ENCODE measurements at regions not wholly inside any gene's neighbourhood (a gene's known extent, or its start where the extent isn't known, plus 50 kb on each side); places are given as distances from the start of the nearest gene placed in this dataset.

DNA sequence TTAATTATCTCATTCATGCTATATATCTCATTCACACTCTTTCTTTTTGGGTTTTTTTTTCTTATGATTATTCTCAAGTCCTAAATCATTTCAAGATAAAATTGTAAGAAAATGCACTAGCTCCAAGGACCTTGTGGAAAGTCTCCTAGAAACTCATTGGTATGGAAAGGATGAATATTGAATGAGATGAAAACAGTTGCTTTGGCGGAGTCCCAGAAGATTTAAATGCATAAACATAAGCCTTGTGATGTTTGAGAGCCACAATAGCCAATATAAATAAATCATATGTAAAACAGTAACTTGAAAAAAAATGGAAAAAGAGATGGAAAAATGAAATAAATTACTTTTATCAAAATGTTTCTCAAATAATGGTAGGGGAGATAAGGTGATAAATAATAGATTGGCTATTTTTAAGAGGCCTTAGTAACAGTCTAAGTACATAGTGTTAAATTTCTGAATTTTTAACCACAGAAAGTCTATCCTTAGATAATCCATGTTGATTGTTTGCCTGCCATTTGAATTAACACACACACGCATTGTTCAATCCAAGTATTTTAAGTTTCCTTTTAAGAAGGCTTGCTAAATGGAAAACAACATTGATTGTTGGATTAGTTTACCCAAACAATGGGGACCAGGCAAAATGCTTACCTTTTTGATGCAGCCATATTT is 81.1 kb upstream of the CD2AP start:
- ChIA-PET CTCF (no interaction called here), POLR2A (no interaction called here)
- H3K27me3 ChIP-seq (ENCODE audit: insufficient read depth, low read length, poor library complexity, severe bottlenecking) = no peaks in the 10 kb centered on the region

DNA sequence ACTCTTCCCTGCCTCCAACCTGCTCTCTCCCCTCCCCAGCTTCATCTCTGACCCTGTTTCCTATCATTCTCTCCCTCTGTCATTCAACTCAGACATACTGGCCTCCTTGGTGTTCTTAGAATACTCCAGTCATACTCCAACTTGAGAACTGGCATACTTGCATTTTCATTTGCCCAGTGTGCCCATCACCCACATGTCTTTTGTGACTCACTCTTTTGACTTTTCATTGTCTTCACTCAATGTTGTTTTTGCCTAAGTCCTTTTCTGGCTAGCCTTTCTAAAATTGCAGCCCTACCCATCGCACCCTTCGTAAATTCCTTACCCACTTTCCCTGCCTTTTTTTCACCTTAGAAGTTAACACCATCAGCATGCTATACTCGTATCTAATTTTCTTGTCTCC is 77.0 kb upstream of the CD2AP start:
- ChIA-PET POLR2A (no interaction called here), CTCF (no interaction called here)
- Histone ChIP-seq H3K27me3 (ENCODE audit: insufficient read depth, low read length, poor library complexity, severe bottlenecking) (no peaks in the 10 kb centered on the region), H3K4me3 (ENCODE audit: low read length) (no peak overlapping the region), H3K4me1 (ENCODE audit: insufficient read depth, low read length) (no peaks in the 10 kb centered on the region), H3K36me3 (ENCODE audit: insufficient read depth, low read length) (no peaks in the 10 kb centered on the region), H3K9me3 (ENCODE audit: low read length) (no peaks in the 10 kb centered on the region), H3K27ac (ENCODE audit: low read depth, low read length) (no peak overlapping the region)
- Mint-ChIP-seq H3K4me1 (no peaks in the 10 kb centered on the region), H3K27me3 (peaks cover 2 to 17% of the 10 kb centered on the region in 2 donors), H3K9me3 (no peaks in the 10 kb centered on the region), H3K27ac (no peak overlapping the region), H3K36me3 (no peaks in the 10 kb centered on the region), H3K4me3 (no peak overlapping the region)
- DNase-seq = no peak

More for the DNA sequence above, 81.1 kb upstream of the CD2AP start:
- H3K4me1 ChIP-seq (ENCODE audit: insufficient read depth, low read length) = no peaks in the 10 kb centered on the region
- Mint-ChIP-seq H3K27me3 (peaks cover 2 to 24% of the 10 kb centered on the region in 2 donors), H3K4me1 (no peaks in the 10 kb centered on the region), H3K36me3 (peaks cover 0 to 16% (median 0%) of the 10 kb centered on the region in 3 donors), H3K4me3 (no peak overlapping the region), H3K27ac (no peak overlapping the region), H3K9me3 (peaks cover 3 to 10% (median 6%) of the 10 kb centered on the region in 5 donors)
- H3K36me3 ChIP-seq (ENCODE audit: insufficient read depth, low read length) = no peaks in the 10 kb centered on the region
- no peak for DNase-seq
- no peak overlapping the region for H3K4me3 ChIP-seq (ENCODE audit: low read length)
- H3K27ac ChIP-seq (ENCODE audit: low read depth, low read length) = no peak overlapping the region
- no peaks in the 10 kb centered on the region for H3K9me3 ChIP-seq (ENCODE audit: low read length)

- Mint-ChIP-seq H3K36me3 (no peaks in the 10 kb centered on the region), H3K27ac (no peak overlapping the region), H3K27me3 (peaks cover 2 to 10% of the 10 kb centered on the region in 2 donors), H3K4me1 (no peaks in the 10 kb centered on the region), H3K4me3 (no peak overlapping the region), H3K9me3 (no peaks in the 10 kb centered on the region)
- ChIA-PET POLR2A (no interaction called here), CTCF (no interaction called here)
- Histone ChIP-seq H3K27ac (ENCODE audit: low read depth, low read length) (no peak overlapping the region), H3K36me3 (ENCODE audit: insufficient read depth, low read length) (no peaks in the 10 kb centered on the region), H3K27me3 (ENCODE audit: insufficient read depth, low read length, poor library complexity, severe bottlenecking) (no peaks in the 10 kb centered on the region), H3K4me1 (ENCODE audit: insufficient read depth, low read length) (no peaks in the 10 kb centered on the region), H3K4me3 (ENCODE audit: low read length) (no peak overlapping the region), H3K9me3 (ENCODE audit: low read length) (no peaks in the 10 kb centered on the region)
- no peak for DNase-seq
Observed at GRCh38 chr6:47402081-47402480, 75.5 kb upstream of the CD2AP start.

DNA sequence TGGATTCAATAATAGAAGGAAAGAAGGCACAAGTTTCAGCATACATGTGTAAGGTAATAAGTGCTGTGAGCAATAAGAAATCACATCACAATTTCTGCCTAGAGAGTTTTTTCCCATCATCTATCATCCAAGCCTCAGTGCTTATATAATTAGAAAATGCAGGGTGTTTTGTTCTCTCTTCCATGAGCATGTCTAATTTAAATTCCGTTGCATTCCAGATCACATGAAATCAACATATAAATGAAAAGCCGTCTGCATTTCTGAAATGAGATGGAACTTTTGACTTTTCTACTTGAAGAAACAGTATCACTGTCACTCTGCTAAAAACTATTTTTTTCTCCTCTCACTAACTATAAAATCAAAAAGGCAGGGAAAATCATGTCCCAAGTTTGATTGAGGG is 74.5 kb upstream of the CD2AP start:
- no peak overlapping the region for H3K27ac Mint-ChIP-seq
- Histone ChIP-seq H3K36me3 (ENCODE audit: insufficient read depth, low read length) (no peaks in the 10 kb centered on the region), H3K4me1 (ENCODE audit: insufficient read depth, low read length) (no peaks in the 10 kb centered on the region), H3K27ac (ENCODE audit: low read depth, low read length) (no peak overlapping the region), H3K27me3 (ENCODE audit: insufficient read depth, low read length, poor library complexity, severe bottlenecking) (no peaks in the 10 kb centered on the region), H3K4me3 (ENCODE audit: low read length) (no peak overlapping the region), H3K9me3 (ENCODE audit: low read length) (no peaks in the 10 kb centered on the region)
- H3K4me3 Mint-ChIP-seq = no peak overlapping the region
- H3K27me3 Mint-ChIP-seq = peaks cover 2 to 12% of the 10 kb centered on the region in 2 donors
- no peaks in the 10 kb centered on the region for H3K9me3 Mint-ChIP-seq
- CTCF ChIA-PET = no interaction called here
- DNase-seq = no peak
- POLR2A ChIA-PET = no interaction called here
- H3K4me1 Mint-ChIP-seq = no peaks in the 10 kb centered on the region
- H3K36me3 Mint-ChIP-seq = no peaks in the 10 kb centered on the region

DNA sequence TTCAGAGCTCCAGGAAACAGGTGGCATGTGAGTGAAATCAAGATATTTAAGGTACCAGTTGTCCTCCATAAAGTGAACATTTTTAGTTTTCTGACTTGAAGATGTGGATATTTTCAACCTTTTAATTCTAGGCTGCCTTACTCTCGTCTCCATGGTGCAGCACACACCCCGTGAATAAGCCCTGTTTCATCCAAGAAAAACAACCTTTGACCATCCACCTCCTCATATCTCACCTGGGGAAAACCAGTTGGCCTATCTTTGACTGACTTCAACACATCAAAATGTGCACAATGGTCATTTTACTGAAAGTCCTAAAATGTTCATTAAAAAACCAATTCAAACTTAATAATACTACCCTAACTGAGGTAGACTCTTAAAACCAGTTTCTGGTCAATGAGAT is 73.8 kb upstream of the CD2AP start:
- CTCF ChIA-PET = interaction anchor here (2.0 kb wide), 1 partner anchor 10 kb away, joined by 11 read pairs; no protein-coding TSS in a partner anchor
- no peaks in the 10 kb centered on the region for H3K27me3 ChIP-seq (ENCODE audit: insufficient read depth, low read length, poor library complexity, severe bottlenecking)
- no peak overlapping the region for H3K4me3 Mint-ChIP-seq

DNA sequence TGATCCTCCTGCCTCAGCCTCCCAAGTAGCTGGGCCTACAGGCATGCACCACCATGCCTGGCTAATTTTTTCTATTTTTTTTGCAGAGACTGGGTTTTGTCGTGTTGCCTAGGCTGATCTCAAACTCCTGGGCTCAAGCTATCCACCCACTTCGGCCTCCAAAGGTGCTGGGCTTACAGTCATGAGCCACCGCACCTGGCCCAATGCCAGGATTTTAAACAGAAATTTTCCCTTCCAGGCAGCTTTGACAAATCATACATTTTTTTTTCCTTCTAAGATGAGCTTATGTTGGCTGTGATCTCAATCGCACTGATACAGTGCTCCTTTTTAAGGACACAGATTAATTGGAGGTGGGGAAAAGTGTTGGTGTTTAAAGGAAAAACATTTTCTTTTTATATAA is 73.2 kb upstream of the CD2AP start:
- Mint-ChIP-seq H3K27ac (no peak overlapping the region), H3K4me3 (no peak overlapping the region), H3K9me3 (no peaks in the 10 kb centered on the region), H3K36me3 (no peaks in the 10 kb centered on the region), H3K27me3 (peaks cover 2 to 13% of the 10 kb centered on the region in 2 donors), H3K4me1 (no peaks in the 10 kb centered on the region)
- ChIA-PET POLR2A (no interaction called here), CTCF (interaction anchor here (2.0 kb wide), 1 partner anchor 10 kb away, joined by 11 read pairs; no protein-coding TSS in a partner anchor)
- no peaks in the 10 kb centered on the region for H3K36me3 ChIP-seq (ENCODE audit: insufficient read depth, low read length)
- no peak overlapping the region for H3K27ac ChIP-seq (ENCODE audit: low read depth, low read length)
- no peaks in the 10 kb centered on the region for H3K27me3 ChIP-seq (ENCODE audit: insufficient read depth, low read length, poor library complexity, severe bottlenecking)
- no peaks in the 10 kb centered on the region for H3K4me1 ChIP-seq (ENCODE audit: insufficient read depth, low read length)
- no peaks in the 10 kb centered on the region for H3K9me3 ChIP-seq (ENCODE audit: low read length)
- DNase-seq = no peak
- no peak overlapping the region for H3K4me3 ChIP-seq (ENCODE audit: low read length)

More for the DNA sequence above, 73.8 kb upstream of the CD2AP start:
- Mint-ChIP-seq H3K27me3 (peaks cover 2 to 13% of the 10 kb centered on the region in 2 donors), H3K4me1 (no peaks in the 10 kb centered on the region), H3K9me3 (no peaks in the 10 kb centered on the region), H3K36me3 (no peaks in the 10 kb centered on the region), H3K27ac (no peak overlapping the region)
- DNase-seq = no peak
- Histone ChIP-seq H3K9me3 (ENCODE audit: low read length) (no peaks in the 10 kb centered on the region), H3K36me3 (ENCODE audit: insufficient read depth, low read length) (no peaks in the 10 kb centered on the region), H3K4me1 (ENCODE audit: insufficient read depth, low read length) (no peaks in the 10 kb centered on the region), H3K4me3 (ENCODE audit: low read length) (no peak overlapping the region), H3K27ac (ENCODE audit: low read depth, low read length) (no peak overlapping the region)
- POLR2A ChIA-PET = no interaction called here

GRCh38 chr6:47405273-47405672 is 72.3 kb upstream of the CD2AP start:
- CTCF ChIA-PET = interaction anchor here (2.0 kb wide), 1 partner anchor 9 kb away, joined by 11 read pairs; no protein-coding TSS in a partner anchor
- no peaks in the 10 kb centered on the region for H3K36me3 Mint-ChIP-seq
- no peaks in the 10 kb centered on the region for H3K9me3 Mint-ChIP-seq

DNA sequence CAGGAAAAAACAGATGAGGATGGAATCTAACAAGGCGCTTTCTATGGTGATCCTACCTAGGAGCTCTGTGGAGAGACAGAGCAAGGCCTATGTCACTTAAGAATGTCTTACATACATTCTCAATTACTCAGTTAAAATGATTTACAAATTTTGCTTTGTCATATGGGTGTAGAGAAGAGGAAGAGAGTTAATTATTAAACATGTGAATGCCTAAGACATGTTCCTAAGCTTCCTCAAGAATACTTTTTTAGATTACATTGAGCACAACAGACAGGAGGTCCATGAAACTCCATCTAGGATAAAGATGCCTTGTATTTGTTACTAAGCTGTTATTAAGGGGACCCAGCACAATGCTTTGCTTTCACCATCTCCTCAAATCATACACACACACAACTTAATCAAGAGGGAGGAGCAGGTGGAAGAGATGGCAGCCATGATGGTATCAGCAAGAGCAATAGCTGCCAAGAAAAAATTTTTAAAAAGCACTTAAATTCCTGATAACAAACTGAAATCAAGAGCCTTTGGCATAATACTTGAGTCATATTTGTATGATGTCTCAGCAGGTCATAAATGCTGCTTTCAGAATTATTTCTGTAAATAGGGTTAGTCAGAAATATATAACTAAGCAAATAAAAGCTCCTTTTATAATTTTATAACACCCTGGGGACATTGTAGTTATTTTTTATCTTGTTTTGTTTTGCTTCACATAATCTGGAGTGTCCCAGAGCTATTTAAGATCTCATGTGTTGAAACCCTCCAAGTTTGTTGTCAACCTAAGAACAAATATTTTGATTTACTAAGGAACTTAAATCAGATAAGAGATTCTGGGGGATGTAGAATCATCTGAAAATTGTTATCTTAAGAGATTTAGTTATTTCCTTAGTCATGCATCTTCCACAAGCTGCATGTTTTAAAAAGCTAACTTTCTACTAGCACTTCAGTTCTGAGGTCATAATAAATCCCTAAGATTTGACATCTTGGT is 70.0 kb upstream of the CD2AP start:
- ChIA-PET POLR2A (interaction anchor here (0.9 kb wide), 1 partner anchor 70 kb away, joined by 3 read pairs; the partner anchor contains the start of gene CD2AP), CTCF (interaction anchor here (1.5 kb wide), 1 partner anchor 373 kb away, joined by 8 read pairs; no protein-coding TSS in a partner anchor)
- Mint-ChIP-seq H3K4me3 (no peak overlapping the region), H3K4me1 (no peaks in the 10 kb centered on the region), H3K9me3 (no peaks in the 10 kb centered on the region), H3K27me3 (peaks cover 0 to 8% of the 10 kb centered on the region in 2 donors), H3K27ac (no peak overlapping the region), H3K36me3 (no peaks in the 10 kb centered on the region)
- Histone ChIP-seq H3K4me3 (ENCODE audit: low read length) (no peak overlapping the region), H3K9me3 (ENCODE audit: low read length) (no peaks in the 10 kb centered on the region), H3K27ac (ENCODE audit: low read depth, low read length) (no peak overlapping the region), H3K27me3 (ENCODE audit: insufficient read depth, low read length, poor library complexity, severe bottlenecking) (no peaks in the 10 kb centered on the region), H3K4me1 (ENCODE audit: insufficient read depth, low read length) (no peaks in the 10 kb centered on the region), H3K36me3 (ENCODE audit: insufficient read depth, low read length) (no peaks in the 10 kb centered on the region)
- DNase-seq = no peak

More at GRCh38 chr6:47405273-47405672, 72.3 kb upstream of the CD2AP start:
- POLR2A ChIA-PET = no interaction called here
- Mint-ChIP-seq H3K27ac (no peak overlapping the region), H3K4me1 (no peaks in the 10 kb centered on the region), H3K27me3 (peaks cover 2 to 13% of the 10 kb centered on the region in 2 donors), H3K4me3 (no peak overlapping the region)
- no peaks in the 10 kb centered on the region for H3K36me3 ChIP-seq (ENCODE audit: insufficient read depth, low read length)
- H3K4me1 ChIP-seq (ENCODE audit: insufficient read depth, low read length) = no peaks in the 10 kb centered on the region
- no peaks in the 10 kb centered on the region for H3K27me3 ChIP-seq (ENCODE audit: insufficient read depth, low read length, poor library complexity, severe bottlenecking)
- no peak for DNase-seq
- no peak overlapping the region for H3K4me3 ChIP-seq (ENCODE audit: low read length)
- no peaks in the 10 kb centered on the region for H3K9me3 ChIP-seq (ENCODE audit: low read length)
- no peak overlapping the region for H3K27ac ChIP-seq (ENCODE audit: low read depth, low read length)
